ENCODE measurements at regions not wholly inside any gene's neighbourhood (a gene's known extent, or its start where the extent isn't known, plus 50 kb on each side); places are given as distances from the start of the nearest gene placed in this dataset.

DNA sequence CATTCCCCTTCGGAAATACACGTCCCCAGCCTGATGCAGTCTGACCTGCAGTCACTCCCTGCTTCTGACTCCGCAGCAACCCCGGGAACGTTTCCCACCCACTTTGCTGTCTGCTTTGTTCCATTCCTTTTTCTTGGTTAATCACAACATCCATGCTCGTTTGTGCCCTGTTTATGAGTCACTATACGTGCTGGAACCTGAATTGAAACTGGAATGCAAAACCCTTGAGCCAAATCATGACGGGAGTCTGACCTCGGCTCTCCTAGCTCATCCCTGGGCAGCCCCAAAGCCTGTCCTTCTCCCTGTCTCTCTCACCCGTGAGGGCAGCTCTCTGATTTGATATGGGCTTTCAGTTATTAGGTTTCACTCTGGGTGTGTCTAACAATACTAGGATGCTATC, 57.1 kb upstream of the RNF152 start:
- no peak for TF ChIP-seq EP300 (IDR thresholded peaks at IDR 0.05)
- no peak for TF ChIP-seq POLR2AphosphoS5 (IDR thresholded peaks at IDR 0.05)
- TF ChIP-seq CTCF (IDR thresholded peaks at IDR 0.05): no peak

Data from esophagus muscularis mucosa (tissue), 4 donors.